OCI-LY3 (cell line): ENCODE measurements at regions not wholly inside any gene's neighbourhood (a gene's known extent, or its start where the extent isn't known, plus 50 kb on each side); places are given as distances from the start of the nearest gene placed in this dataset.

Experiments used
- CTCF ChIP-seq: fragments of 200-600, 300-600 bp; sonication (generic); IDR thresholded peaks from 2 replicates; pipeline ENCODE4 v1.5.1; 2014; ENCODE audit warnings: antibody characterized with exemption, low read length, low read depth
- EZH2phosphoT487 ChIP-seq: fragments of 200-600 bp; shearing (Covaris generic); IDR thresholded peaks from 2 replicates; pipeline ENCODE4 v1.6.1; 2018; ENCODE audit warnings: antibody characterized with exemption, mixed run types, low read depth

- TF ChIP-seq CTCF (no peak), EZH2phosphoT487 (no peak)
These were observed 57.8 kb upstream of the ERRFI1 start for GRCh38 chr1:8083739-8084484.
